ENCODE measurements at regions not wholly inside any gene's neighbourhood (a gene's known extent, or its start where the extent isn't known, plus 50 kb on each side); places are given as distances from the start of the nearest gene placed in this dataset.
A peak's percentile ranks its signal among the peaks of the same experiment; 100 is the strongest.
"Not testable (repeated sequence)": the region's sequence is repeated elsewhere in the genome, so short reads cannot be mapped to it uniquely, and the experiment has no call there.

DNA sequence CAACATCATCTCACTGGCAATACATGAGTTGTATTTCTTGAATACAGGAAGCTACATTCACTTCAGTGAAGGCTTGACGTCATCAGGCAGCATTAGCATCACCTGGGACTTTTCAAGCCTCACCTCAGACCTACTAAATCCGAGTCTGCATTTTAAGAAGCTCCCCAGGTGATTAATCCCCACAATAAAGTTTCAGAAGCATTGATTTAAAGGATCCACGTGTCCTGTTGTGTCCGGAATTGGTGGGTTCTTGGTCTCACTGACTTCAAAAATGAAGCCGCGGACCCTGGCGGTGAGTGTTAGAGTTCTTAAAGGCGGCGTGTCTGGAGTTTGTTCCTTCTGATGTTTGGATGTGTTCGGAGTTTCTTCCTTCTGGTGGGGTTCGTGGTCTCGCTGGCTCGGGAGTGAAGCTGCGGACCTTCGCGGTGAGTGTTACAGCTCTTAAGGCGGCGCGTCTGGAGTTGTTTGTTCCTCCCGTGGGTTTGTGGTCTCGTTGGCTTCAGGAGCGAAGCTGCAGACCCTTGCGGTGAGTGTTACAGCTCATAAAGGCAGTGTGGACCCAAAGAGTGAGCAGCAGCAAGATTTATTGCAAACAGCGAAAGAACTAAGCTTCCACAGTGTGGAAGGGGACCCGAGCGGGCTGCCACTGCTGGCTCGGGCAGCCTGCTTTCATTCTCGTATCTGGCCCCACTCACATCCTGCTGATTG is 121.3 kb upstream of the ANKH start:
- H3K27me3 Mint-ChIP-seq; H3K36me3 Mint-ChIP-seq (ENCODE audit: low read depth); H3K9me3 Mint-ChIP-seq: not testable (repeated sequence)
- H3K27ac Mint-ChIP-seq = peak overlapping the region; percentile 89
- peaks cover 25% of the 10 kb centered on the region for H3K4me1 Mint-ChIP-seq (ENCODE audit: low read depth)
- peak overlapping the region; percentile 89 for H3K4me3 Mint-ChIP-seq

DNA sequence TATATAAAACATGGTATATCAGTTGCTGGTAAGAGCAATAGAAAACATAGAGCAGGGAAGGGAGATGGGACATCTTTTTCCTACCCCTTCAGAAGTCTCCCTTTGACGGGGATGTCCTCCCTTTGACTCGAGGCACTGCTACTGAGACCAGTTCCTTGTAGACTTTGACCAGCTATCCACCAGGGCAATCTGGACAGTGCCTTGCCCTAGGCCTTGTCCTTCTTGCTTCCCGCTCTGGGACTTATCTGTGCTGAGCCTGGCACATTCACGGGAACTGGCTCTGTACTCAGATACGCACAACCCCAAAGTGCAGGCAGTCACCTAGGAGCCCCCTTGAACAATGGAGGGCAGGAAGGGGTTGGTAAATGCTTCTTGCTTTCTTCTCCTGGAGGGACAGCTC is 116.6 kb upstream of the ANKH start:
- Mint-ChIP-seq H3K27me3 (no peaks in the 10 kb centered on the region), H3K36me3 (ENCODE audit: low read depth) (no peaks in the 10 kb centered on the region), H3K27ac (no peak overlapping the region), H3K4me1 (ENCODE audit: low read depth) (peaks cover 37% of the 10 kb centered on the region), H3K9me3 (no peaks in the 10 kb centered on the region), H3K4me3 (no peak overlapping the region)

DNA sequence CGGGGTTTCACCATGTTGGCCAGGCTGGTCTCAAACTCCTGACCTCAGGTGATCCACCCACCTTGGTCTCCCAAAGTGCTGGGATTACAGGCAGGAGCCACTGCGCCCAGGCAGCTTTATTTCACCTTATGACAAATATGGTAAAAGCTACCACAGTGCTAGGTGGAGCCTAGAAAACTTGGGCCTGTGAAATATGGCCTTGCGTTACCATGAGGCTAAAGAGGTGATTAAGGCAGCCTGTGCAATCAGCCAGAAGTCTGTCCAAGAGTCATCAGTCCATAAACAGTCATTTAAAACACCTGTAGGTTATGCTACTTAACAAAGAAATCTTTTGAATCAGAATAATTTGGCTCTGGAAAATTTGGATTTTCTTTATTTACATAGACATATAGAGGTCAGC is 114.8 kb upstream of the ANKH start:
- H3K27ac Mint-ChIP-seq = no peak overlapping the region
- H3K4me1 Mint-ChIP-seq (ENCODE audit: low read depth) = peaks cover 23% of the 10 kb centered on the region
- H3K27me3 Mint-ChIP-seq = no peaks in the 10 kb centered on the region
- H3K36me3 Mint-ChIP-seq (ENCODE audit: low read depth) = no peaks in the 10 kb centered on the region
- H3K9me3 Mint-ChIP-seq = no peaks in the 10 kb centered on the region
- H3K4me3 Mint-ChIP-seq = no peak overlapping the region

DNA sequence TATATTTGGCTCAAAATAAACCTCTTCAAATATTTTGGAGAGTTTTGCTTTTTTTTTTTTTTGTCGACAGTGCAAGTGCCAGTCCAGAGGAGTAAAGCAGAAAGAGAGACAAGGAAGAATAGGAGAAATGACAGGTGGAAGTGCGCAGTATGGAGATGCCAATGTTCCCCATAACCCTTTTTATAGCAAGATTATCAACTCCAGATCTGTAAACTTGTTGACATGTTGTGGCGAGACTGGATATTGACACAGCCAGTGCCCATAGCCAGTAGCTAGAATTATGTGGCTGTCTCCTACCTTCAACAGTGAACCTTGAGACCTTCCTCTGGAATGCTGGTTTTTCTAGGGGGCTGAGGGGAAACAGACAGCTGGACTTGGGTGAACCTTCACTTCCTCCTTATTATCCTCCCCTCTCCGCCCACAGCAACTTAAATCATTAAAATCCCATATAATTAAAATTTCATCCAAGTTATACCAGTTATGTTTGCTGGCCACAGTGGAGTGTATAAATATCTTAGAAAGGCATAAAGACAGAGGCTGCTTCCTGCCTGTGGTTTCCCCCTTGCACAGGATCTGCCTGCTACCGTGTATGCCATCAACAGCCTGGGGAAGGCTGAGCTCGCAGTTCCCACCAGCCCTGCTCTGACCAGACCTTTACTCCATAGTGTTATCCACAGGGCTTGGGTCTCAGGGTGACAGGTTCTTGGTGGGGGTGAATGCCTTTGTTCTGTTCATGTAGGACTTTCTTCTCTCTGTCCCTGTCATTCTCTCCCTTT is 112.3 kb upstream of the ANKH start:
- no peak overlapping the region for H3K27ac Mint-ChIP-seq
- H3K4me1 Mint-ChIP-seq (ENCODE audit: low read depth) = peaks cover 19% of the 10 kb centered on the region
- no peaks in the 10 kb centered on the region for H3K27me3 Mint-ChIP-seq
- H3K4me3 Mint-ChIP-seq = no peak overlapping the region
- no peaks in the 10 kb centered on the region for H3K36me3 Mint-ChIP-seq (ENCODE audit: low read depth)
- H3K9me3 Mint-ChIP-seq = no peaks in the 10 kb centered on the region

DNA sequence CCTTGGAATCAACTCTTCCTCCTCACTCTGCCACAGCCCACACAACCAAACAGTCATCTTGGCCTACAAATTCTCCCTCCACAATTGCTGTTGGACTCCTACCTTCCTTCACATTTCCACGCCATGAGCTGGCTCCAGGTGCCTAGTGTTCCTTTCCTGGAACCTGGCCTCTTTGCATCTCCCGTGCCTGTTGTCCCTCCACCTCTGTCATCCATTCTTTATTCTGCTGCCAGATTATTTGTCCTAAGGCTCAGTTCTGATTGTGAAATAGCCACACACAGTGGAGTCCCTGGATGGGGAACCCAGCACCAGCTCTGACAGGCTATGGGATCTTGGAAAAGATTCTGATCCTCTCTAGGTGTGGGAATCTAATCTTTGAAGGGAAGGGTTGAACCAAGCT is 109.1 kb upstream of the ANKH start:
- Mint-ChIP-seq H3K27me3 (peaks cover 4% of the 10 kb centered on the region), H3K4me3 (no peak overlapping the region), H3K36me3 (ENCODE audit: low read depth) (no peaks in the 10 kb centered on the region), H3K27ac (no peak overlapping the region), H3K4me1 (ENCODE audit: low read depth) (peaks cover 19% of the 10 kb centered on the region), H3K9me3 (no peaks in the 10 kb centered on the region)

DNA sequence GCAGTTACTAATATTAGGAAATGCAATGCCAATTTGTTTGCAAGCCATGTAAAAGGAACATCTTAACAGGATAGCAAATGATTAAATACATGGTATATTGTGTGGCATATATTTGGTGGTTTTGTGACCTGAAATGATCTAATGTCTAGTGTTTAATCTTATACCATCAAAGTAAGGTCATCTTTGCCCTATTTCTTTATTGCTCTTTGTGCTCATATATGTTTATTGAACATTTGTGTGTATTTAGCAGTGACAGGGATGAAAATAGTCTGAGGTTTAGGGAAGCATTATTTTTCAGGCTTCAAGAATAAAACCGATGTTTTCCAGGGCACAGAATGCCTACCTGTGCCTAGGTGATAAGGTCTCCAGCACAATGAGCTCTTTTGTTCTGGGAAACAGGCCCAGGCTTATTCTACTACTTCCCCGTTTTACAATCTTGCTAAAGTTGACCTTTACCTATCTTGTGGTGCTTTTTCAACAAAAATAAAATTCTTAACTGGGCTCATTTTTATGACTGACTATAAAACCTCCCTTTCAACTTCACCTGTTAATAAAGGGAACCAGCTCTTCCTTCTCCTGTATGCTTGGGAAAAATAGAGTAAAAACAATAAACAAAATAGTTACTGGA is 105.6 kb upstream of the ANKH start:
- Mint-ChIP-seq H3K27me3 (peaks cover 8% of the 10 kb centered on the region), H3K4me3 (no peak overlapping the region), H3K36me3 (ENCODE audit: low read depth) (no peaks in the 10 kb centered on the region)

DNA sequence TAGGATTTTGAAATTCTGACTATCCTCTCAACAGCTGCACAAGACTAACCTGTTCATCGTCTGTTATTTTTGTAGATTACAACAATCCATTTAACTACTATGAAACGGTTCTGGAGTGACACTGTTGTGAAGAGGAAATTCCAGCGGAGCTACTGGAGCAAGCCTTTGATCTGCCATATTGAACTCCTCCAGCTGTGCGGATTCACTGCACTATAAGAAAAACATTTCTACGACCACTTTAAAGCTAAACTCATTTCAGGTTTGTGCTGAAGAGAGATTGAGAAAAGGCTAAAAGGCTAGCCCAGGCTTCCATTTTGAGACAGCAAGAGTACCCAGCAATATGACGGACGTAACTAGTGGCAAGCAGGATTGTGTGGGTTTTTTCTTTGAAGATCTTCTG is 104.9 kb upstream of the ANKH start:
- Mint-ChIP-seq H3K36me3 (ENCODE audit: low read depth) (no peaks in the 10 kb centered on the region), H3K4me1 (ENCODE audit: low read depth) (no peaks in the 10 kb centered on the region), H3K9me3 (no peaks in the 10 kb centered on the region), H3K4me3 (no peak overlapping the region), H3K27ac (no peak overlapping the region), H3K27me3 (peaks cover 8% of the 10 kb centered on the region)

More for the DNA sequence above, 105.6 kb upstream of the ANKH start:
- Mint-ChIP-seq H3K27ac (no peak overlapping the region), H3K9me3 (no peaks in the 10 kb centered on the region), H3K4me1 (ENCODE audit: low read depth) (no peaks in the 10 kb centered on the region)

DNA sequence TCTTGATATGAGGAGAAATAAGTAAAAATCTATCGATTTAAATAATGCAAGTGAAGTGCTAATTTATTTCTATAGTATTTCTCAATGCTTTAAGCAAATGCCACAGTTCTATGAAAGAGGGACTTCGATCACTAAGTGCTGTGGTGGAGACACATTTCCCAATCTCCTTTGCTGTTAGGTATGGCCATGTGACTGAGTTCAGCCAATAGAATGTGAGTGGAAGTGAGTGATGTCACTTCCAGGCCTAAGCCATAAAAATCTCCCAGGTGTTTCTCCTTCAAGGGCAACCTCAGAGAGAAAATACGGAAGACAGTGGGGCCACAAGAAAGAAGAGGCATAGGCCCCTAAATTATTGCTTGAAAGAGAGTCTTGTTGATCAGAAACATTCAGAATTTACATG is 100.3 kb upstream of the ANKH start:
- Mint-ChIP-seq H3K27me3 (peaks cover 11% of the 10 kb centered on the region), H3K9me3 (no peaks in the 10 kb centered on the region), H3K4me3 (no peak overlapping the region), H3K36me3 (ENCODE audit: low read depth) (no peaks in the 10 kb centered on the region), H3K4me1 (ENCODE audit: low read depth) (no peaks in the 10 kb centered on the region), H3K27ac (no peak overlapping the region)

DNA sequence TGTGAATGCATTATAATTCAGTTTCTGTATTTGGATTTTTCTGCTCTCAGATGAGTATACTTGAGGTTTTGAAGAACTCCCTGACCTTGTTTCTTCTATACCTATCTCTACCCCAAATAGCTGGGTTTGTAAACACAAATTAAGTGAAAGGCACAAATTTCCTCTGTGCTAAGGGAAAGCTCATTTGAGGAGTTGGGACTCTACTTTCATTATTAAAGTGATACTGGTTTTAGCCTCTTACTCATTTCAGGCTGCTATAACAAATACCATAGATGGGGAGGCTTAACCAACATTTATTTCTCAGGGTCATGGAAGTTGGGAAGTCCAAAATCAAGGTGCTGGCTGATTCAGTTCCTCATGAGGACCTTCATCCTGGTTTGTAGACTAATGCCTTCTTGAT is 97.2 kb upstream of the ANKH start:
- Mint-ChIP-seq H3K4me1 (ENCODE audit: low read depth) (no peaks in the 10 kb centered on the region), H3K36me3 (ENCODE audit: low read depth) (no peaks in the 10 kb centered on the region), H3K27me3 (peaks cover 8% of the 10 kb centered on the region), H3K4me3 (no peak overlapping the region), H3K27ac (no peak overlapping the region), H3K9me3 (no peaks in the 10 kb centered on the region)

DNA sequence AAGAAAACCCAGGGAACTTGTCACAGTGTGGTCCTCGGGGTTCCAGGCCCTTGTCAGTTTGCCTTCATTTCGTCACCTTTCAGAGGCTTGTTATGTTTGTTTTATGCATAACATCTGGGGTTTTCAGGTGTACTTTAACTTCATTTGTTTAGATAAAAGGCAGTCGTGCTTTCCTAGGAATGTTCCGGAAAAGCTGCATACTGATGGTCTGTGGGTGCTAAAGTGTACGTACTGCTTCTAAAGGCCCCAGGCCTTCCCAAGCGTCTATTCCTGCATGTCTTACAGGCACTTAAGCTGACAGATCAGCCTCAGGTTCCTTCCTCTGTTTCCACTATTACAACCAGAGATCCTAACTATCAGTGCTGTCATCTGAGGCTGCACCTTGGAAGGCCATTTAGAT is 95.6 kb upstream of the ANKH start:
- no peaks in the 10 kb centered on the region for H3K4me1 Mint-ChIP-seq (ENCODE audit: low read depth)
- H3K27me3 Mint-ChIP-seq = peaks cover 4% of the 10 kb centered on the region
- H3K27ac Mint-ChIP-seq = no peak overlapping the region
- H3K36me3 Mint-ChIP-seq (ENCODE audit: low read depth) = no peaks in the 10 kb centered on the region
- no peaks in the 10 kb centered on the region for H3K9me3 Mint-ChIP-seq
- H3K4me3 Mint-ChIP-seq = no peak overlapping the region

DNA sequence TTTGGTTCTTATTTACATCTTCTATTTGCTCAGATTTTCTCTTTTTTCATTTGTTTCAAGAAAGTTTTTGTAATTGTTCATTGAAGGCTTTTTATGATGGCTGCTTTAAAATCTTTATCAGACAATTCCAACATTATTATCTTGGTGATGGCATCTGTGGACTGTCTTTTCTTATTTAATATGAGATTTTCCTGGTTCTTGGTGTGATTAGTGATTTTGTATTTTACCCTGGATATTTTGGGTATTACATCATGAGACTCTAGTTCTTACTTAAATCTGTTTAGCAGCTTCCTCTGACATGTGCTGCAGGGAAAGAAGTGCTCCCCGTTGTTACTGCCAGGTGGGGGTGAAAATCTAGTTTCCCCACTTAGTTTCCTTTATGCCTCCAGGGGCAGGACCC is 94.2 kb upstream of the ANKH start:
- Mint-ChIP-seq H3K27me3 (peaks cover 4% of the 10 kb centered on the region), H3K4me3 (no peak overlapping the region), H3K9me3 (no peaks in the 10 kb centered on the region), H3K4me1 (ENCODE audit: low read depth) (no peaks in the 10 kb centered on the region), H3K36me3 (ENCODE audit: low read depth) (no peaks in the 10 kb centered on the region), H3K27ac (no peak overlapping the region)

DNA sequence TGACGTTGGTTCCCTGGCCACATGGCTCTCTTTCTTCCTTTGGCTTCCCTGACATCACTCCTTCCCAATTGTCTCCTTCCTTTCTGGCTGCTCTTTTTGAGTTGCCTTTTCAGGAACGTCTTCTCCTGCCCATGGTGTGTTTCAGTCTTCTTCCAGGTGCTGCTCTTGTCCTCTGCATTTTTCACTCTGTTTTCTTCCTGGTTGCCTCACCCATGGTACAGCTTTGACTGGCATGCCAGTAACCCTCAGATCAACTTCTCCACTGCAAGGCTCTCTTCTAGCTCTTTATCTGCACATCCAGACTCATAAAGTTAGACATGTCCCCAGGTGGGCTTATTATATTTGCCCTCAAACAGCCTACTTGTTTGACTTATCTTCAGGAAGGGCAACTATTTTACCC is 91.0 kb upstream of the ANKH start:
- Mint-ChIP-seq H3K27ac (no peak overlapping the region), H3K4me1 (ENCODE audit: low read depth) (no peaks in the 10 kb centered on the region), H3K9me3 (no peaks in the 10 kb centered on the region), H3K36me3 (ENCODE audit: low read depth) (no peaks in the 10 kb centered on the region), H3K27me3 (peaks cover 6% of the 10 kb centered on the region), H3K4me3 (no peak overlapping the region)

DNA sequence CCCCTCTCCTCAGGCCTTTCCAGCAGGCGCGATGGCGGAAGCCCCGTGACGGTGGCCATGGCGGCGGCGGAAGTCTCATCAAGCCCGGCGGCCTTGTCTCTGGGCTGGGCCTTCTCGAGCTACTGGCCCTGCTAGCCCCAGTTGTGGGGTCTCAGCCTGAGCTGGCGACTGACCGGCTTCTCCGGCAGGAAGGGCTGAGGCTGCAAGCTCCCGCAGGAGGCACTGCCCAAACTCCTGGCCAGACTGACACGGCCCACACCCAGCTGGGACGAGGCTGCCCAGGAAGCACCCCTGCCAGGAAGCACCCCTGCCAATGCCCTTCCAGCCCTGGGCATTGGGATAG is 88.5 kb upstream of the ANKH start:
- H3K27ac Mint-ChIP-seq = no peak overlapping the region
- H3K4me3 Mint-ChIP-seq = no peak overlapping the region

DNA sequence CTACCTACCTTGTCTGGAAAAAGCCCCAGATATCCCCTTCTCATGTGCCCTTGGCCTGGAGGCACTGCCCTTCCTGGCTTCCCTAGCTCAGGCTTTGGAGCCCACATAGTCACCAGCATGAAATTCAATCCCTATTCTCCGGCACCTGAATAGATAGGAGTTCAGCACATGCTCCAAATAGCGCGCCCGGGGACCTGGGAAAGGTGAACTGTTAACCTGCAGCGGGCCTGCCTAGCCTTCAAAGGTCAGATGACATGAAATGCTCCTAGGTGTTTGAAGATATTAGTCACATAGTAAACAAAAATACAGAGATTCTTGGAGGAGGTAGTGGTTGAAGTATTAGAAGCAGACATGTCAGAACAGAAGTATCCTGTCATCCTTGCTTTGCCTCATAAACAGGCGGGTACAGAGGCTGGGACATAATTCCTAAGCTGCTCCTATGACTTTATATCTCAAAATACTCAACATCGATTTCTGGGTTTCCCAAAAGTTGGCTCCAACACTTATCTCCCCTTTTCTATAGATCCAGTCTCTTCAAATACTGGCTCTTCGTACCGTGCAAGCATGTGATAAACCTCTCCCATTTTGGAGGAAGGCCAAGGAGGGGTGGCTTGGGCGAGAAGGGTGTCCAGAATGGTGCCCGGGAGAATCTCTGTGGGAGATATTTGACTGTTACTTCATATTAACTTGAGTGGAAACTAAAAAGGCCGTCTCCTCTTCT is 88.0 kb upstream of the ANKH start:
- Mint-ChIP-seq H3K36me3 (ENCODE audit: low read depth) (no peaks in the 10 kb centered on the region), H3K27me3 (peaks cover 3% of the 10 kb centered on the region), H3K27ac (no peak overlapping the region), H3K9me3 (no peaks in the 10 kb centered on the region), H3K4me1 (ENCODE audit: low read depth) (no peaks in the 10 kb centered on the region), H3K4me3 (no peak overlapping the region)

More for the DNA sequence above, 88.5 kb upstream of the ANKH start:
- Mint-ChIP-seq H3K4me1 (ENCODE audit: low read depth) (no peaks in the 10 kb centered on the region), H3K9me3 (no peaks in the 10 kb centered on the region), H3K27me3 (peaks cover 3% of the 10 kb centered on the region), H3K36me3 (ENCODE audit: low read depth) (no peaks in the 10 kb centered on the region)

DNA sequence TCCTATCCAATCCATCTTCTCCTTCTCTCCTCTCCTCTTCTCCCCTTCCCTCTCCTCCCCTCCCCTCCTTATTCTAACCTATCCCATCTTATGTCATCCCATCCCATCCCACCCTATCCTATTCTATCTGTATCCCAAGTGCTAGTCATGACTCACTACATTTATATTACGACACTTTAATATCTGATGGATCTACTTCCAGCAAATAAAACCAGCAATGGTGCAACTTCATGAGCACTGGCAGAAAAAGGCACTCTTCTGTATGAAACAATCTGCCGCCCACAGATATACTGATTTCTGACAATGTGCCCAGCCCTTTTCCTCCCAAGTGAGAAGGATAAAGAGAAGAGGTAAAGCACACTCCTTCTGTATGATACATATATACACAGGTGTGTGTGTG is 86.6 kb upstream of the ANKH start:
- Mint-ChIP-seq H3K4me3 (no peak overlapping the region), H3K27ac (no peak overlapping the region), H3K9me3 (no peaks in the 10 kb centered on the region), H3K27me3 (peaks cover 3% of the 10 kb centered on the region), H3K36me3 (ENCODE audit: low read depth) (no peaks in the 10 kb centered on the region), H3K4me1 (ENCODE audit: low read depth) (no peaks in the 10 kb centered on the region)
